Glutamatergic neuron (in vitro differentiated cells): ENCODE measurements at regions not wholly inside any gene's neighbourhood (a gene's known extent, or its start where the extent isn't known, plus 50 kb on each side); places are given as distances from the start of the nearest gene placed in this dataset.
A peak's percentile ranks its signal among the peaks of the same experiment; 100 is the strongest.

Experiments
- DNase-seq: peaks from one replicate; pipeline ENCODE4 v3.0.0; 2022
- H3K27ac Mint-ChIP-seq: one replicate; pipeline ENCODE4 v1.8.0; 2020; ENCODE audit warnings: mild to moderate bottlenecking, mixed read lengths, inconsistent platforms; ENCODE audit not compliant: unreplicated experiment
- H3K27me3 Mint-ChIP-seq: one replicate; pipeline ENCODE4 v1.8.0; 2020; ENCODE audit warnings: mild to moderate bottlenecking, moderate library complexity, mixed read lengths, inconsistent platforms; ENCODE audit not compliant: unreplicated experiment
- H3K36me3 Mint-ChIP-seq: one replicate; pipeline ENCODE4 v1.8.0; 2020; ENCODE audit warnings: mild to moderate bottlenecking, mixed read lengths, inconsistent platforms; ENCODE audit not compliant: unreplicated experiment
- H3K4me1 Mint-ChIP-seq: one replicate; pipeline ENCODE4 v1.8.0; 2020; ENCODE audit warnings: mild to moderate bottlenecking, low read depth, mixed read lengths, inconsistent platforms; ENCODE audit not compliant: unreplicated experiment
- H3K4me3 Mint-ChIP-seq: one replicate; pipeline ENCODE4 v1.8.0; 2020; ENCODE audit warnings: mild to moderate bottlenecking, mixed read lengths, inconsistent platforms; ENCODE audit not compliant: unreplicated experiment
- H3K9me3 Mint-ChIP-seq: one replicate; pipeline ENCODE4 v1.8.0; 2020; ENCODE audit warnings: mild to moderate bottlenecking, moderate library complexity, mixed read lengths, inconsistent platforms; ENCODE audit not compliant: unreplicated experiment
- CTCF ChIP-seq: fragments of 200-600 bp; sonication (generic); IDR thresholded peaks from one replicate; pipeline ENCODE4 v1.5.0; 2021; ENCODE audit not compliant: partially characterized antibody, unreplicated experiment

GRCh38 chr5:166027582-166027981, 2263.9 kb upstream of the WWC1 start:
- H3K4me3 Mint-ChIP-seq, result no peak overlapping the region
- no peaks in the 10 kb centered on the region for H3K36me3 Mint-ChIP-seq
- no peaks in the 10 kb centered on the region for H3K4me1 Mint-ChIP-seq
- H3K9me3 Mint-ChIP-seq, result no peaks in the 10 kb centered on the region
- no peak overlapping the region for H3K27ac Mint-ChIP-seq
- DNase-seq, result no peak
- no peaks in the 10 kb centered on the region for H3K27me3 Mint-ChIP-seq
- TF ChIP-seq CTCF, result no peak

GRCh38 chr5:166031926-166032325, 2259.5 kb upstream of the WWC1 start:
- H3K36me3 Mint-ChIP-seq, result no peaks in the 10 kb centered on the region
- no peak overlapping the region for H3K27ac Mint-ChIP-seq

GRCh38 chr5:166032601-166033000, 2258.8 kb upstream of the WWC1 start:
- DNase-seq, result no peak
- Mint-ChIP-seq H3K4me3 (no peak overlapping the region), H3K36me3 (peaks cover 5% of the 10 kb centered on the region), H3K4me1 (no peaks in the 10 kb centered on the region), H3K27me3 (peaks cover 2% of the 10 kb centered on the region), H3K27ac (no peak overlapping the region), H3K9me3 (peaks cover under 1% of the 10 kb centered on the region)
- no peak for TF ChIP-seq CTCF

More at GRCh38 chr5:166031926-166032325, 2259.5 kb upstream of the WWC1 start:
- H3K4me3 Mint-ChIP-seq, result no peak overlapping the region
- no peaks in the 10 kb centered on the region for H3K4me1 Mint-ChIP-seq
- no peak for DNase-seq
- H3K27me3 Mint-ChIP-seq, result peaks cover 2% of the 10 kb centered on the region
- no peaks in the 10 kb centered on the region for H3K9me3 Mint-ChIP-seq
- no peak for TF ChIP-seq CTCF

- H3K36me3 Mint-ChIP-seq, result peaks cover 5% of the 10 kb centered on the region
- no peak for TF ChIP-seq CTCF
- H3K4me1 Mint-ChIP-seq, result peaks cover 25% of the 10 kb centered on the region
- DNase-seq, result no peak
- H3K27me3 Mint-ChIP-seq, result peaks cover 3% of the 10 kb centered on the region
- H3K4me3 Mint-ChIP-seq, result no peak overlapping the region
- H3K27ac Mint-ChIP-seq, result peak overlapping the region; percentile 10
- H3K9me3 Mint-ChIP-seq, result peaks cover 1% of the 10 kb centered on the region
Observed at GRCh38 chr5:166045961-166046360, 2245.5 kb upstream of the WWC1 start.

- Mint-ChIP-seq H3K4me3 (no peak overlapping the region), H3K27me3 (peaks cover 3% of the 10 kb centered on the region), H3K36me3 (no peaks in the 10 kb centered on the region), H3K9me3 (peaks cover 1% of the 10 kb centered on the region), H3K27ac (peak overlapping the region; percentile 73), H3K4me1 (peaks cover 25% of the 10 kb centered on the region)
- DNase-seq, result no peak
- TF ChIP-seq CTCF, result no peak
Observed at GRCh38 chr5:166046956-166047355, 2244.5 kb upstream of the WWC1 start.
